Esophagus squamous epithelium (tissue), 4 donors: ENCODE measurements at regions not wholly inside any gene's neighbourhood (a gene's known extent, or its start where the extent isn't known, plus 50 kb on each side); places are given as distances from the start of the nearest gene placed in this dataset.

Experiments
- CTCF ChIP-seq, 6 experiments: fragments of 450-650 bp in 4 of 6; fragments of 200-600 bp in 2 of 6; sonication (generic) in 2 of 6; IDR thresholded peaks; one replicate each; pipeline ENCODE4 v1.5.1; 2016 to 2019; ENCODE audit warnings: antibody characterized with exemption in 6 of 6, mild to moderate bottlenecking in 4 of 6, moderate library complexity in 4 of 6
- POLR2A ChIP-seq, 4 donors: fragments of 450-650 bp; IDR thresholded peaks; one replicate each; pipeline ENCODE4 v1.6.1; 2017; ENCODE audit warnings: antibody characterized with exemption in 4 of 4, mild to moderate bottlenecking in 4 of 4, moderate library complexity in 3 of 4

GRCh38 chr11:106384429-106384828, 307.0 kb downstream of the AASDHPPT start:
- TF ChIP-seq CTCF (IDR thresholded peaks at IDR 0.05), result no peak
- no peak for TF ChIP-seq POLR2A (IDR thresholded peaks at IDR 0.05)
